ENCODE measurements at regions not wholly inside any gene's neighbourhood (a gene's known extent, or its start where the extent isn't known, plus 50 kb on each side); places are given as distances from the start of the nearest gene placed in this dataset.
"Not testable (repeated sequence)": the region's sequence is repeated elsewhere in the genome, so short reads cannot be mapped to it uniquely, and the experiment has no call there.

- not testable (repeated sequence) for TF ChIP-seq EP300, POLR2A, CTCF, POLR2AphosphoS5 (IDR thresholded peaks at IDR 0.05)
These were observed 4065.2 kb upstream of the TPTE start for GRCh38 chr21:6456011-6456661.
